ENCODE measurements at regions not wholly inside any gene's neighbourhood (a gene's known extent, or its start where the extent isn't known, plus 50 kb on each side); places are given as distances from the start of the nearest gene placed in this dataset.

GRCh38 chr6:119480961-119481497 is 131.5 kb upstream of the MAN1A1 start:
- TF ChIP-seq POLR2AphosphoS5 (IDR thresholded peaks at IDR 0.05; ENCODE audit: low read depth) (no peak), CTCF (IDR thresholded peaks at IDR 0.05; ENCODE audit: insufficient read depth, low read length) (no peak), REST (IDR thresholded peaks at IDR 0.05; ENCODE audit: insufficient replicate concordance, low read depth) (no peak), GABPA (IDR thresholded peaks at IDR 0.05; ENCODE audit: low read depth) (no peak), SPI1 (IDR thresholded peaks at IDR 0.05; ENCODE audit: borderline replicate concordance, low read depth) (no peak)

All from HL-60 (cell line).